Common myeloid progenitor, CD34-positive (primary cell): ENCODE measurements at regions not wholly inside any gene's neighbourhood (a gene's known extent, or its start where the extent isn't known, plus 50 kb on each side); places are given as distances from the start of the nearest gene placed in this dataset.

Experiments
- CTCF ChIA-PET: fragments of 350-600 bp; sonication (Branson Sonifier 250); formaldehyde crosslinking; loops from one replicate; lab custom pipeline; 2021; ENCODE audit warnings: antibody characterized with exemption; lab: Charles Lee
- POLR2A ChIA-PET: fragments of 350-600 bp; sonication (Branson Sonifier 250); formaldehyde crosslinking; loops from one replicate; lab custom pipeline; 2021; ENCODE audit warnings: antibody characterized with exemption; lab: Charles Lee
- DNase-seq, 3 donors: peaks; one replicate each; pipeline versions ENCODE4 v3.0.0 to v3.0.0-alpha.2; 2013
- H3K27ac ChIP-seq, 2 experiments: 1 replicate in 1 of 2; 2 replicates in 1 of 2; pipeline ENCODE4 v1.7.0; 2013; ENCODE audit warnings: inconsistent platforms in 2 of 2, low read length in 2 of 2, mild to moderate bottlenecking in 2 of 2, low read depth in 1 of 2, moderate library complexity in 1 of 2; ENCODE audit not compliant: severe bottlenecking in 2 of 2, insufficient read depth in 1 of 2, poor library complexity in 1 of 2
- H3K27me3 ChIP-seq, 5 experiments: replicated peaks in 2 of 5; 1 replicate in 3 of 5; 2 replicates in 2 of 5; pipeline versions ENCODE4 v1.6.1 to v1.7.0; 2013; ENCODE audit warnings: low read length in 4 of 5, mild to moderate bottlenecking in 2 of 5, moderate library complexity in 2 of 5, inconsistent platforms in 1 of 5; ENCODE audit not compliant: insufficient read depth in 5 of 5, control insufficient read depth in 4 of 5
- H3K36me3 ChIP-seq, 4 experiments: 1 replicate in 2 of 4; 2 replicates in 2 of 4; pipeline versions ENCODE4 v1.6.1 to v1.7.0; 2013; ENCODE audit warnings: low read length in 3 of 4, control low read depth in 1 of 4, mild to moderate bottlenecking in 1 of 4; ENCODE audit not compliant: control insufficient read depth in 4 of 4, insufficient read depth in 4 of 4
- H3K4me1 ChIP-seq, 4 experiments: 1 replicate in 3 of 4; 2 replicates in 1 of 4; pipeline versions ENCODE4 v1.6.1 to v1.7.1; 2013; ENCODE audit warnings: low read length in 3 of 4, mild to moderate bottlenecking in 3 of 4, control low read depth in 1 of 4, inconsistent platforms in 1 of 4, moderate library complexity in 1 of 4; ENCODE audit not compliant: control insufficient read depth in 4 of 4, insufficient read depth in 4 of 4; ENCODE audit errors: control extremely low read depth in 1 of 4
- H3K4me3 ChIP-seq, 7 experiments: 1 replicate in 4 of 7; 2 replicates in 3 of 7; pipeline versions ENCODE4 v1.5.1 to v1.7.0; 2013; ENCODE audit warnings: mild to moderate bottlenecking in 7 of 7, low read length in 6 of 7, moderate library complexity in 6 of 7, inconsistent platforms in 2 of 7, low read depth in 2 of 7, control low read depth in 1 of 7; ENCODE audit not compliant: insufficient read depth in 4 of 7, control insufficient read depth in 1 of 7; ENCODE audit errors: extremely low read depth in 1 of 7
- H3K9me3 ChIP-seq, 5 experiments: 1 replicate in 4 of 5; 2 replicates in 1 of 5; pipeline versions ENCODE4 v1.6.1 to v1.7.1; 2013; ENCODE audit warnings: low read length in 4 of 5, mild to moderate bottlenecking in 2 of 5, inconsistent platforms in 1 of 5, low read depth in 1 of 5, moderate library complexity in 1 of 5; ENCODE audit not compliant: control insufficient read depth in 4 of 5, insufficient read depth in 2 of 5; ENCODE audit errors: control extremely low read depth in 1 of 5
- WGBS: methylation state at CpG from one replicate; pipeline ENCODE4 v1.1.5; 2013; ENCODE audit not compliant: insufficient coverage; 5-methylcytosine and 5-hydroxymethylcytosine counted together

DNA sequence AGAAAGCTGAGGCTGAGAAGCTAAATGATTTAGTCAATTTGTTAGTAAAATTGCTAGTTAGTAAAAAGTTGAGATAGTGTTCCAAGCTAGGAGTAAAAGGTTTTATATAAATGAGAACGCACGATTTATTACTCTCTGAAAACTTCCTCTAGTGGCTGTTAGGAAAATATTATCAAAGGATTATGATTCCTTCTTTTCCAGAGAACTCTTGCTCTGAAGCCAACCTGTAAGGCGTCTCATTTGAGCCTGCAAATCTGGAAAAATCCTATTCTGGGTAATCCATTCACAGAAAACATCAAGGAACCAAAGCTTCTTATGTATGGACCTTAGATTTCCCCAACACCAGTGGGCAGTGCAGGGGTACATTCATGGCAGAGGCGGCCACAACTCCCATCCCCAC, 252.7 kb downstream of the SOD2 start:
- CTCF ChIA-PET: no interaction called here
- Histone ChIP-seq H3K9me3 (no peaks in the 10 kb centered on the region), H3K4me3 (no peak overlapping the region), H3K36me3 (no peaks in the 10 kb centered on the region), H3K27me3 (peaks cover 2 to 22% (median 9%) of the 10 kb centered on the region in 5 experiments), H3K4me1 (no peaks in the 10 kb centered on the region), H3K27ac (no peak overlapping the region)
- 78% methylated on average over 1 of the region's 4 CpGs for WGBS
- POLR2A ChIA-PET: no interaction called here
- no peak for DNase-seq

DNA sequence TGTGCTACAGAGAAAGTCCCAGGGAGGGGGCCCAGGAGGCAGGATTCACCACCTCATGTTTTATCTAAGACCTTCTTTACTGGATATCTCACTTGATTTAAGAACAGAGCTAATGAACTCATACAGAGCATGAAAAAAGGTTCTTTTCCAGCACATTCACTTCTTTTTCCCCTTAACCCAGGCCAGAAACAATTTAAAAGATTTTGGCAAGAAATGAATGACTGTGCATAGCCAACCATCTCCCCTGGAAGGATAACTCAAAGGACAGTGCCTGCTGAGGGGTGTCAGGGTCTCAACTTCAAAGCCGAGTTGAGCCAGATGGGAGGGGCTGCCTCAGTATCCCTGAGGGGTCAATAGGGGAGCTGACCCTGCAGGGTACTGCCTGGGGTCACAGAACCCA, 253.4 kb downstream of the SOD2 start:
- H3K27ac ChIP-seq: no peak overlapping the region
- CTCF ChIA-PET: no interaction called here
- no peaks in the 10 kb centered on the region for H3K4me1 ChIP-seq
- H3K4me3 ChIP-seq: no peak overlapping the region
- peaks cover 2 to 20% (median 9%) of the 10 kb centered on the region in 5 experiments for H3K27me3 ChIP-seq
- no peaks in the 10 kb centered on the region for H3K36me3 ChIP-seq
- H3K9me3 ChIP-seq: peaks cover 0 to 2% (median 0%) of the 10 kb centered on the region in 5 experiments
- DNase-seq: no peak
- POLR2A ChIA-PET: no interaction called here
- WGBS: 83% methylated on average over 1 of the region's 1 CpG

DNA sequence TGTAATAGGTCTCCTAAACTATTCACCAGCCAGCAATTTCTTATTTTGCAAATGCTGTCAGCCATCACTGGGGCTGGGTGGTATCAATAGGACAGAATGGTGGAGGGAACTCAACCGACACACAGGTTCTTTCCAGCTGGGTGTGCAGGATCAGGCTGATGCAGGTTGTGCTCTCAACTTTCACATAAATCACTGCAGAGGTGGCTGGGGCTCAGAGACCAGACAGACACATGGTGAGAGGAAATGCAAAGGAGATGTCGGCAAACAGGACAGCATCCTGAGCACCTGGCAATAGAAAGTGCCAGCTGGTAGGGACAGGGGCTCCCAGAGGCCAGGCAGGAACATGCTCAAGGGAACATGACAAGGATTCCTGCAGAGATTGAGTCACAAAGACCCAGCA, 254.9 kb downstream of the SOD2 start:
- WGBS: 92% methylated on average over 2 of the region's 2 CpGs

DNA sequence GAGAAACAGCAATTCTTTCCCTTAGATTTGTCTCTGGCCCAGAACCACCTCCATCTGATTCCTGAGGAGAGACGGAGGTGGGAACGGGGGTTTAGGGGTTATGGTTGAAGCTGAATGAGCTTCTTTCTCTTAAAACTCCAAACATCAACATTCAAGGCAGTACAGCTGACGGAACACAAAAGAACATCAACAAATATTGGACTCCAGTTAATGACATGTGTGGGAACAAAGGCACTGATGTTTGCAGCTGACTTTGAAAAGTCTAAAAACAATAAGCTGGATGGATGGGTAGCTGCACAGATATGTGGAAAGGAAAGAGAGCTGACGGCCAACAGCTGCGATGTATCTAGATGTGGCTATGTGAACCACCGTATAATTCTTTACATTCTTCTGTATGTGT, 256.5 kb downstream of the SOD2 start:
- Histone ChIP-seq H3K9me3 (peaks cover 0 to 25% (median 11%) of the 10 kb centered on the region in 5 experiments), H3K36me3 (no peaks in the 10 kb centered on the region), H3K27me3 (peaks cover 0 to 2% (median 0%) of the 10 kb centered on the region in 5 experiments), H3K4me1 (no peaks in the 10 kb centered on the region), H3K27ac (no peak overlapping the region), H3K4me3 (no peak overlapping the region)
- no peak for DNase-seq
- CTCF ChIA-PET: no interaction called here
- POLR2A ChIA-PET: no interaction called here
- no CpG with 5 or more reads among the region's 6 CpGs for WGBS

More for the DNA sequence above, 254.9 kb downstream of the SOD2 start:
- H3K36me3 ChIP-seq: no peaks in the 10 kb centered on the region
- peaks cover 0 to 15% (median 8%) of the 10 kb centered on the region in 5 experiments for H3K9me3 ChIP-seq
- ChIA-PET POLR2A (no interaction called here), CTCF (no interaction called here)
- no peak overlapping the region for H3K27ac ChIP-seq
- DNase-seq: no peak
- peaks cover 2 to 11% (median 6%) of the 10 kb centered on the region in 5 experiments for H3K27me3 ChIP-seq
- no peak overlapping the region for H3K4me3 ChIP-seq
- no peaks in the 10 kb centered on the region for H3K4me1 ChIP-seq

DNA sequence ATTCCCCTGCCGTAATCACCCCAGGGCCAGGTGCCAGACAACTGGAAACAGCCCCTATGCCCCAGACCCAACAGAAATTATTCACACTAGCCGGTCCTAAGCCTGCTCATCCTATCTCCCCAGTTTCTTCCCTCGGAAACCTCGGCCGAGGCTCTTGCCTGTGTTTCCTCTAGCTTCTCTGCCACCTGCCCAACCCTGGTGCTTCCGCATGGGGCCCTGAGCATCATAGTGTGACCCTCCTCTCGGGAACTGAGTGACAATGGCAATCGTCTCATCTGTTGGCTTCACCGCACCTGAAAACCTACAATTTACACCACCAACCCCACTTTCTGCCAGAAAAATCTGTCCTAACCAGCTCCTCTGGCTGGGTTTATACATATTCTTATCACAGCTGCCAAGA, 257.3 kb downstream of the SOD2 start:
- Histone ChIP-seq H3K4me3 (no peak overlapping the region), H3K27ac (no peak overlapping the region), H3K4me1 (no peaks in the 10 kb centered on the region), H3K9me3 (peaks cover 0 to 25% (median 11%) of the 10 kb centered on the region in 5 experiments), H3K27me3 (no peaks in the 10 kb centered on the region), H3K36me3 (no peaks in the 10 kb centered on the region)
- 94% methylated on average over 9 of the region's 9 CpGs for WGBS
- DNase-seq: no peak
- ChIA-PET CTCF (no interaction called here), POLR2A (no interaction called here)

DNA sequence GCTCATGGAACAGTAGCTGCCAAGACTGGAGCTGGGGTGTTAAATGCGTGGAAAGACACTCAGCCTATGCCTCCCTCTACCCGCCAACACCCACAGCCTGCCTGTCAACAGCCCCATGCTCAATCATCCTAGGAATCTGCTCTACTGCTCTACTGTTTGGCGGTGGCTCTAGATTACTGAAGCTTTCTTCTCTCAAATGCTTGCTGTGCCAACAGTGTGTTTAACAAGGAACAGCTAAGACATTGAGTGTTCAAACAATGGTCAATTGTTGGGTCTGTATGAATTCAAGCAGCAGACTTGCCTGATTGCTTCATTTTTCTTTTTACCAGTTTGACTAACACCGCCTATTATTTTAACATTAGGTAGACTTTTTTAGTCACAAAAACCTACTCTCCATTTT, 258.6 kb downstream of the SOD2 start:
- H3K36me3 ChIP-seq: no peaks in the 10 kb centered on the region
- H3K9me3 ChIP-seq: peaks cover 0 to 25% (median 11%) of the 10 kb centered on the region in 5 experiments
- 96% methylated on average over 3 of the region's 4 CpGs for WGBS
- no peaks in the 10 kb centered on the region for H3K4me1 ChIP-seq
- POLR2A ChIA-PET: no interaction called here
- H3K27ac ChIP-seq: no peak overlapping the region
- no peak for DNase-seq
- no peak overlapping the region for H3K4me3 ChIP-seq
- CTCF ChIA-PET: interaction anchor here (0.9 kb wide), 1 partner anchor 12 kb away, joined by 3 read pairs; no protein-coding TSS in a partner anchor
- H3K27me3 ChIP-seq: no peaks in the 10 kb centered on the region

DNA sequence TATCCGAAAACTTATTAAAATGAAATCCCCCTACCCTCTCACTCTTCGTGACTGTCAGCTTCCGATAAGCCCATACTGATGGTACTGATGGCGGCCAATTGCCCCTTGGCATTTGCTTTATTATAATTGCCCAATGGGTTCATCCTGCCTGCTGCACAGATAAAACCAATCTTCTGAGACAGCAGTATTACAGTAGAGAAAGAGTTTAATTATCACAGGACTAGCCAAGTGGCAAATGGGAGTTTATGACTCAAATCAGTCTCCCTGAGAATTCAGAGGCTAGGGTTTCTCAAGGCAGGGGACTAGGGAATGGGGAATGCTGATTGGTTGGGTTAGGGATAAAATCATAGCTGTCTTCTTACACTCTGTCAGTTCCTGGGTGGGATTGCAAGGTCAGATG, 259.5 kb downstream of the SOD2 start:
- 100% methylated on average over 2 of the region's 4 CpGs for WGBS
- Histone ChIP-seq H3K27ac (no peak overlapping the region), H3K4me3 (no peak overlapping the region), H3K27me3 (no peaks in the 10 kb centered on the region), H3K4me1 (no peaks in the 10 kb centered on the region), H3K9me3 (peaks cover 0 to 25% (median 11%) of the 10 kb centered on the region in 5 experiments), H3K36me3 (no peaks in the 10 kb centered on the region)
- ChIA-PET CTCF (no interaction called here), POLR2A (no interaction called here)
- DNase-seq: no peak
